Right lobe of liver (tissue), 4 donors: ENCODE measurements at regions not wholly inside any gene's neighbourhood (a gene's known extent, or its start where the extent isn't known, plus 50 kb on each side); places are given as distances from the start of the nearest gene placed in this dataset.

ENCODE experiments used
- CTCF ChIP-seq, 4 donors: fragments of 200-600 bp in 3 of 4; fragments of 450-650 bp in 1 of 4; IDR thresholded peaks; one replicate each; pipeline versions ENCODE4 v1.5.1 to v1.8.0; 2016 to 2022; ENCODE audit warnings: antibody characterized with exemption in 4 of 4, mild to moderate bottlenecking in 2 of 4
- POLR2A ChIP-seq: fragments of 450-650 bp; IDR thresholded peaks from one replicate; pipeline ENCODE4 v1.6.1; 2017; ENCODE audit warnings: antibody characterized with exemption, mild to moderate bottlenecking
- donor health status: DM: no; HTN: no; CAD: no.
- donor health status: DM: no; HTN: no; CAD: no.
- donor health status: DM: no; HTN: yes; CAD: no.

DNA sequence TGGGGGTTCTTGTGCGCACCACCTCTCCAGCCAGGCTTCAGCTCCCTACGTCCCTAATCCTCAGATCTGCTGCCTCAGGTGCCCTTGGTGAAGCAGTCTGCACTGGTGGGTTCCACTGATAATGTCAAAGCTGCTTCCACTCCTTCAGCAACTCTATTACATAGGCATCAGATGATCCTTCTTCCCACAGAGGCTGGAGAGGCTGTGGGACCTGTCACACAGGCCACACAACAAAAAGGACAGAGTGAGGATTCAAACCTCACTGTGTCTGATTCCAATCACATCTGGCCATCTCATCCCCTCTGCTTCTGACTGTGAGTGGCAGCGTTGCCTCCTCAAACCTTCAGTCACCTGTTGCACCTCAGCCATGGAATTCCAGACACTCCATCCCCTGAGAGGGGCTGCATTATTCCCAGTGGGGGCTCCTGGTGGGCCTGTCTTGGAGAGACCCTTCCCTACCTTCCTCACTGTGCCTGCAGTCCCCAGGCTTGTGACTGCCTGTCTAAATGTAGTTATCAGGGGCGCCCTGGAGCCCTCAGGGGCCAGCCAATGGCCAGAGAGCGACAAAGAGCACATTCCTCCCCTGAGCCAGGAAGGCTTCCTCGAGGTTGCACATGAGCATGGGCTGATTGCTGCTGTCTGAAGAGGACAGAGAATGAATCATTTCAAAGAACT, 211.4 kb upstream of the ECI2 start:
- TF ChIP-seq CTCF (IDR thresholded peaks at IDR 0.05) (no peak), POLR2A (no peak)
